K562 (cell line): ENCODE measurements at regions not wholly inside any gene's neighbourhood (a gene's known extent, or its start where the extent isn't known, plus 50 kb on each side); places are given as distances from the start of the nearest gene placed in this dataset.
A peak's percentile ranks its signal among the peaks of the same experiment; 100 is the strongest.

ENCODE experiments used
- ATAC-seq: fragments of 200-7000 bp; cut with Tn5 transposase; 3 replicates; pipeline ENCODE4 v1.9.1; 2020; ENCODE audit warnings: moderate library complexity
- BruUV-seq: library from RNA; stranded (reverse); fragments of 400-500 nt; replicated peaks from 2 replicates; lab custom pipeline; 2021; lab: Mats Ljungman, UMichigan
- CTCF ChIA-PET: fragments of 300-600 bp; formaldehyde crosslinking; extraction: SDS; loops from one replicate; lab custom pipeline; 2021; ENCODE audit warnings: low intra/inter-chr PET ratio; lab: Yijun Ruan, JAX
- POLR2A ChIA-PET: fragments of 300-600, 350-650 bp; sonication (Branson Sonifier 250); formaldehyde crosslinking; extraction: SDS; loops from one replicate; lab custom pipeline; 2021; ENCODE audit warnings: antibody characterized with exemption, inconsistent platforms; lab: Yijun Ruan, JAX
- DNase-seq, 4 experiments: peaks; one replicate each; pipeline versions ENCODE4 v3.0.0 to v3.0.0-alpha.2; 2011 to 2018; ENCODE audit warnings: low spot score in 3 of 4, mixed read lengths in 3 of 4; ENCODE audit errors: extremely low read depth in 1 of 4
- FAIRE-seq: peaks from 2 replicates; lab custom pipeline; 2011; peaks lifted over from hg19 to GRCh38; lab: Jason Lieb, UNC
- H2AFZ ChIP-seq: 2 replicates; pipeline ENCODE4 v1.6.0; 2011; ENCODE audit warnings: low read depth, low read length, control low read depth, inconsistent platforms
- H3K27ac ChIP-seq: fragments of 200-600 bp; 3 replicates; pipeline ENCODE4 v1.8.0; 2011; ENCODE audit warnings: low read depth, mild to moderate bottlenecking, control low read depth, inconsistent platforms, low read length, moderate library complexity, mixed read lengths; ENCODE audit errors: extremely low read depth
- H3K27me3 ChIP-seq, 2 experiments: fragments of 300-600 bp in 1 of 2; 2 replicates in 1 of 2; 3 replicates in 1 of 2; pipeline versions ENCODE4 v1.6.0 to v1.8.0; 2011; ENCODE audit warnings: inconsistent platforms in 2 of 2, low read length in 2 of 2, mild to moderate bottlenecking in 1 of 2, mixed read lengths in 1 of 2, moderate library complexity in 1 of 2; ENCODE audit not compliant: control insufficient read depth in 2 of 2, insufficient read depth in 2 of 2
- H3K36me3 ChIP-seq: fragments of 300-600 bp; 3 replicates; pipeline ENCODE4 v1.8.0; 2011; ENCODE audit warnings: mild to moderate bottlenecking, low read length, inconsistent platforms; ENCODE audit not compliant: control insufficient read depth, insufficient read depth
- H3K4me1 ChIP-seq, 2 experiments: fragments of 200-600 bp in 1 of 2; replicated peaks in 1 of 2; 2 replicates in 1 of 2; 3 replicates in 1 of 2; pipeline versions ENCODE4 v1.5.1 to v1.8.0; 2011; ENCODE audit warnings: inconsistent platforms in 2 of 2, low read length in 2 of 2, mild to moderate bottlenecking in 1 of 2, mixed read lengths in 1 of 2, moderate library complexity in 1 of 2; ENCODE audit not compliant: control insufficient read depth in 2 of 2, insufficient read depth in 2 of 2
- H3K4me2 ChIP-seq: 2 replicates; pipeline ENCODE4 v1.6.1; 2011; ENCODE audit warnings: low read length, control low read depth, inconsistent platforms, mixed read lengths; ENCODE audit not compliant: insufficient read depth
- H3K4me3 ChIP-seq: fragments of 200-600 bp; sonication (generic), shearing (Covaris generic); 2 replicates; pipeline ENCODE4 v1.5.1; 2016; ENCODE audit warnings: control low read depth, inconsistent platforms
- H3K79me2 ChIP-seq: fragments of 200-600 bp; 3 replicates; pipeline ENCODE4 v1.8.0; 2011; ENCODE audit warnings: low read length, inconsistent platforms; ENCODE audit not compliant: control insufficient read depth, insufficient read depth
- H3K9ac ChIP-seq, 2 experiments: 2 replicates each; pipeline versions ENCODE4 v1.6.0 to v1.6.1; 2011; ENCODE audit warnings: low read depth in 2 of 2, low read length in 2 of 2, control low read depth in 1 of 2, inconsistent platforms in 1 of 2, mild to moderate bottlenecking in 1 of 2, mixed read lengths in 1 of 2; ENCODE audit not compliant: insufficient read depth in 1 of 2
- H3K9me1 ChIP-seq: one replicate; pipeline ENCODE4 v1.6.0; 2011; ENCODE audit warnings: inconsistent platforms, mild to moderate bottlenecking, low read length, moderate library complexity; ENCODE audit not compliant: control insufficient read depth, insufficient read depth
- H3K9me3 ChIP-seq: replicated peaks from 2 replicates; pipeline ENCODE4 v1.5.1; 2011; ENCODE audit warnings: low read depth, low read length, inconsistent platforms; ENCODE audit not compliant: control insufficient read depth, insufficient read depth
- H4K20me1 ChIP-seq: replicated peaks from 2 replicates; pipeline ENCODE4 v1.6.1; 2011; ENCODE audit warnings: low read length, inconsistent platforms, mixed read lengths; ENCODE audit not compliant: control insufficient read depth, insufficient read depth
- CHAMP1 ChIP-seq: fragments of 450-650 bp; IDR thresholded peaks from 2 replicates; pipeline ENCODE4 v1.6.1; 2016; ENCODE audit warnings: mild to moderate bottlenecking
- CREB3L1 ChIP-seq: fragments of 450-650 bp; IDR thresholded peaks from 2 replicates; pipeline ENCODE4 v1.6.1; 2014; ENCODE audit warnings: low read depth, mild to moderate bottlenecking, moderate library complexity, borderline replicate concordance
- CTCF ChIP-seq, 3 experiments: IDR thresholded peaks in 2 of 3; conservative IDR thresholded peaks in 1 of 3; 2 replicates each; pipeline ENCODE4 v1.5.1; 2011 to 2012; ENCODE audit warnings: low read length in 3 of 3, mild to moderate bottlenecking in 3 of 3, control low read depth in 2 of 3, improper control_type of control experiment in 1 of 3, inconsistent platforms in 1 of 3, low read depth in 1 of 3, mixed read lengths in 1 of 3, moderate library complexity in 1 of 3; ENCODE audit not compliant: insufficient read depth in 2 of 3
- KLF13 ChIP-seq: fragments of 450-650 bp; IDR thresholded peaks from 2 replicates; pipeline ENCODE4 v1.6.1; 2016; ENCODE audit warnings: missing genetic modification characterization, low read depth, mild to moderate bottlenecking, missing compliant biosample characterization, moderate library complexity, borderline replicate concordance
- RAD21 ChIP-seq, 2 experiments: fragments of 250-450 bp in 1 of 2; fragments of 450-650 bp in 1 of 2; sonication (Bioruptor Pico) in 1 of 2; formaldehyde crosslinking in 1 of 2; IDR thresholded peaks in 1 of 2; conservative IDR thresholded peaks in 1 of 2; 2 replicates each; pipeline versions ENCODE4 v1.4.0 to v1.8.0; 2020 to 2022; ENCODE audit warnings: mild to moderate bottlenecking in 2 of 2, moderate library complexity in 1 of 2
- WGBS: fragments of 100-300 bp; shearing (Covaris generic); methylation state at CpG from one replicate; pipeline ENCODE4 v1.1.6; 2016; ENCODE audit warnings: low coverage, mixed read lengths; ENCODE audit not compliant: insufficient coverage; ENCODE audit errors: missing lambda C conversion rate; 5-methylcytosine and 5-hydroxymethylcytosine counted together
- in situ Hi-C: fragments of 300-500 bp; cut with MboI; formaldehyde crosslinking; loops from 4 replicates; pipeline ENCODE4 v1.15.0; 2018; ENCODE audit warnings: inconsistent platforms, mixed read lengths
- intact Hi-C: fragments of 100-400 bp; cut with micrococcal nuclease; formaldehyde crosslinking; loops from 2 replicates; pipeline ENCODE4 v1.14.2; 2022

GRCh38 chr1:229897501-229897900, 169.5 kb upstream of the GALNT2 start (continued):
- no peak for TF ChIP-seq CHAMP1
- no peak for TF ChIP-seq CREB3L1

DNA sequence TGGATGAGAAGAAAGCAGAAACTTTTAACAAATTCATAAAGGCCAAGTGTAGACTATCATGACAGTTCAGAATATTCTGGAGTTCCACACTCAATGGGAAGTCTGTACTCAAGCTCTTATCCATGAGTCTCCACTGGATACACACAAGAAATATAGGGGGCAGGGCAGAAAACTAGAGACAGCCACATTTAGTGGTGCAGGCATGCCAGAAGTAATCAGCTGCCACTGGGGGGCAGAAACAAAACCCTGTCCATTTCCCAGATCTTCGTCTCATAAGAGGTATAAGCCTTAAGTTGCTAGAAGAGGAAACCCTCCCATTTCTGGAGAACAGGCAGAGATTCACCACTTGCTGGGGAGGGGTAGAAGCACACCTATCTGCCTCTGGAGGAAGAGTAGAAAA, 166.8 kb upstream of the GALNT2 start:
- BruUV-seq = no TSS peak
- no peaks in the 10 kb centered on the region for H3K4me1 ChIP-seq
- no peak overlapping the region for H3K4me3 ChIP-seq
- DNase-seq (peak in 1 of 4 experiments; percentile 6), FAIRE-seq (no peak), ATAC-seq (peak; percentile 55; the same call in 2 of the 3 replicates)
- no peaks in the 10 kb centered on the region for H3K9me3 ChIP-seq
- no peaks in the 10 kb centered on the region for H3K9me1 ChIP-seq
- H3K9ac ChIP-seq = no peak overlapping the region
- H2AFZ ChIP-seq = no peak overlapping the region
- ChIA-PET POLR2A (no interaction called here), CTCF (no interaction called here)
- H4K20me1 ChIP-seq = no peaks in the 10 kb centered on the region
- no peak overlapping the region for H3K4me2 ChIP-seq
- H3K36me3 ChIP-seq = no peaks in the 10 kb centered on the region
- H3K27ac ChIP-seq = no peak overlapping the region
- WGBS = 0% methylated on average over 1 of the region's 1 CpG
- H3K79me2 ChIP-seq = no peaks in the 10 kb centered on the region
- TF ChIP-seq CTCF (IDR thresholded peaks at IDR 0.05 in 2 of 3, conservative IDR thresholded peaks at IDR 0.05 in 1 of 3; ENCODE audit: insufficient read depth in 2 of 3, low read depth in 1 of 3, low read length in 3 of 3) (peak; percentile 11 to 22 (median 21); a peak in 1 of 6 replicates), RAD21 (CRISPR knock-in tag; conservative IDR thresholded peaks at IDR 0.05 in 1 of 2, IDR thresholded peaks at IDR 0.05 in 1 of 2) (peak in 1 of 2 experiments; percentile 21; a peak in 1 of 4 replicates), KLF13 (tag) (no peak)
- in situ Hi-C loops (no loop called here), intact Hi-C loops (no loop called here)
- H3K27me3 ChIP-seq = peaks cover 5 to 10% of the 10 kb centered on the region in 2 experiments; a peak in 3 of 5 replicates
